NCI-H2227 treated with DMSO at 0.1 percent for 48 hours (cell line): ENCODE measurements at regions not wholly inside any gene's neighbourhood (a gene's known extent, or its start where the extent isn't known, plus 50 kb on each side); places are given as distances from the start of the nearest gene placed in this dataset.

Source experiments
- DNase-seq: peaks from one replicate; lab custom pipeline; 2025; lab: John Stamatoyannopoulos, UW

- no peak for DNase-seq
These were observed 102.1 kb downstream of the ACER2 start for GRCh38 chr9:19510907-19511306.
